Astrocyte (in vitro differentiated cells and primary cell): ENCODE measurements at regions not wholly inside any gene's neighbourhood (a gene's known extent, or its start where the extent isn't known, plus 50 kb on each side); places are given as distances from the start of the nearest gene placed in this dataset.

Experiments used
- CTCF ChIP-seq: IDR thresholded peaks from 2 replicates; pipeline ENCODE4 v1.5.1; 2011; ENCODE audit warnings: low read depth, mild to moderate bottlenecking, inconsistent platforms, low read length, moderate library complexity; ENCODE audit not compliant: insufficient read depth
- EZH2 ChIP-seq: IDR thresholded peaks from 2 replicates; pipeline ENCODE4 v1.6.1; 2012; ENCODE audit warnings: mild to moderate bottlenecking, low read length, inconsistent platforms; ENCODE audit not compliant: insufficient read depth

GRCh38 chr3:35042210-35042991, 596.9 kb upstream of the ARPP21 start:
- TF ChIP-seq CTCF: no peak
- TF ChIP-seq EZH2: no peak
